Sigmoid colon (tissue), 6 donors: ENCODE measurements at regions not wholly inside any gene's neighbourhood (a gene's known extent, or its start where the extent isn't known, plus 50 kb on each side); places are given as distances from the start of the nearest gene placed in this dataset.
"Not testable (repeated sequence)": the region's sequence is repeated elsewhere in the genome, so short reads cannot be mapped to it uniquely, and the experiment has no call there.

Experiments used
- DNase-seq: peaks from one replicate; pipeline ENCODE4 v3.0.0-alpha.2; 2019
- H3K27ac ChIP-seq, 4 donors: fragments of 200-600 bp; sonication (generic); one replicate each; pipeline ENCODE4 v1.5.1; 2016 to 2019; ENCODE audit warnings: mild to moderate bottlenecking in 1 of 4
- H3K27me3 ChIP-seq, 3 donors: fragments of 200-600 bp; sonication (generic); one replicate each; pipeline ENCODE4 v1.5.1; 2019; ENCODE audit warnings: mild to moderate bottlenecking in 1 of 3
- H3K36me3 ChIP-seq, 4 donors: fragments of 200-600 bp; sonication (generic); one replicate each; pipeline ENCODE4 v1.5.1; 2016 to 2019
- H3K4me1 ChIP-seq, 4 donors: fragments of 200-600 bp; sonication (generic); one replicate each; pipeline ENCODE4 v1.5.1; 2017 to 2019
- H3K4me3 ChIP-seq, 4 donors: fragments of 200-600 bp; sonication (generic); one replicate each; pipeline ENCODE4 v1.5.1; 2017 to 2019; ENCODE audit warnings: mild to moderate bottlenecking in 2 of 4, moderate library complexity in 1 of 4
- H3K9me3 ChIP-seq, 4 donors: fragments of 200-600 bp in 3 of 4; sonication (generic) in 3 of 4; one replicate each; pipeline versions ENCODE4 v1.5.1 to v1.6.1; 2013 to 2019
- EP300 ChIP-seq, 4 donors: sonication (generic); formaldehyde crosslinking; IDR thresholded peaks; one replicate each; pipeline ENCODE4 v1.6.1; 2017; ENCODE audit warnings: antibody characterized with exemption in 4 of 4
- POLR2A ChIP-seq, 2 donors: fragments of 450-650 bp; IDR thresholded peaks; one replicate each; pipeline ENCODE4 v1.6.1; 2016; ENCODE audit warnings: antibody characterized with exemption in 2 of 2, mild to moderate bottlenecking in 2 of 2, moderate library complexity in 2 of 2
- POLR2AphosphoS5 ChIP-seq, 4 donors: sonication (generic); formaldehyde crosslinking; IDR thresholded peaks; one replicate each; pipeline ENCODE4 v1.6.1; 2017; ENCODE audit warnings: antibody characterized with exemption in 4 of 4
- WGBS, 2 donors: extraction: QIAGEN DNeasy Blood & Tissue Kit; methylation state at CpG; one replicate each; pipeline ENCODE4 v1.1.7; 2013; 5-methylcytosine and 5-hydroxymethylcytosine counted together
- intact Hi-C: fragments of 100-400 bp; cut with DNase I; formaldehyde crosslinking; loops from one replicate; pipeline ENCODE4 v1.15.1; 2023
- TF ChIP-seq, protein P1 (sequence below), 4 experiments: fragments of 450-650 bp in 3 of 4; fragments of 200-600 bp in 1 of 4; IDR thresholded peaks; one replicate each; pipeline ENCODE4 v1.5.1; 2016 to 2019; ENCODE audit warnings: antibody characterized with exemption in 4 of 4, mild to moderate bottlenecking in 3 of 4, moderate library complexity in 2 of 4
- donor health status: healthy with polysubstance abuse.
- donor health status: healthy.

DNA sequence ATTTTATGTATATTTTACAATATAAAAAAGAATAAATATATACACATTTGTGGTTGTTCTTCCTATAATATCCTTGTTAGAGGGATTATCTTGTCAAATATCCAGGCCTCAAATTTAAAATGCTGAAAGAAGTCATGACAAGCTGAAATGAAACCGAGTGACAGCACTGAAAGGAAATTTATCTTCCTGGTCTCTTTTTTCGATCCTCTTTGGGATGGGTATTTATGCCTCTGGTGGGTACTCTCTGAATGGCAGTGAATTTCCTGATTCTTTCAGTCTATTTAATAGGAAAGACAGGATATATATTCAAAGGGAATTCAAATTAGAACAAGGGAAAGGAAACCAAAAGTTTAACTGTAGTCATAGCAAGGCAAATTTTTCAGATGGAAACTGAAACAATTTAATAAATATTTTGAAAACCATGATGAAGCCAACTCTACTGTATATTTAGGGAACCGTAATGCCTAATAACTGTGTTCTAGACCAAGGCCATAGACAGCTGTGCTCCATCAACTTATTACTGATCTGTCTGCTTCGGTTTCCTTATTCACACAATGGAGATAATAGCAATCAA, 97.9 kb downstream of the DLEU7 start:
- no peak overlapping the region for H3K27ac ChIP-seq
- intact Hi-C loops: no loop called here
- no peak for DNase-seq
- H3K4me3 ChIP-seq: no peak overlapping the region
- no peaks in the 10 kb centered on the region for H3K36me3 ChIP-seq
- TF ChIP-seq, protein P1, sequence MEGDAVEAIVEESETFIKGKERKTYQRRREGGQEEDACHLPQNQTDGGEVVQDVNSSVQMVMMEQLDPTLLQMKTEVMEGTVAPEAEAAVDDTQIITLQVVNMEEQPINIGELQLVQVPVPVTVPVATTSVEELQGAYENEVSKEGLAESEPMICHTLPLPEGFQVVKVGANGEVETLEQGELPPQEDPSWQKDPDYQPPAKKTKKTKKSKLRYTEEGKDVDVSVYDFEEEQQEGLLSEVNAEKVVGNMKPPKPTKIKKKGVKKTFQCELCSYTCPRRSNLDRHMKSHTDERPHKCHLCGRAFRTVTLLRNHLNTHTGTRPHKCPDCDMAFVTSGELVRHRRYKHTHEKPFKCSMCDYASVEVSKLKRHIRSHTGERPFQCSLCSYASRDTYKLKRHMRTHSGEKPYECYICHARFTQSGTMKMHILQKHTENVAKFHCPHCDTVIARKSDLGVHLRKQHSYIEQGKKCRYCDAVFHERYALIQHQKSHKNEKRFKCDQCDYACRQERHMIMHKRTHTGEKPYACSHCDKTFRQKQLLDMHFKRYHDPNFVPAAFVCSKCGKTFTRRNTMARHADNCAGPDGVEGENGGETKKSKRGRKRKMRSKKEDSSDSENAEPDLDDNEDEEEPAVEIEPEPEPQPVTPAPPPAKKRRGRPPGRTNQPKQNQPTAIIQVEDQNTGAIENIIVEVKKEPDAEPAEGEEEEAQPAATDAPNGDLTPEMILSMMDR (IDR thresholded peaks at IDR 0.05): no peak
- no peak for TF ChIP-seq EP300 (IDR thresholded peaks at IDR 0.05)
- WGBS, 2 donors: 79 to 83% methylated on average over 4 of the region's 4 CpGs
- H3K4me1 ChIP-seq: no peaks in the 10 kb centered on the region
- peaks cover 0 to 5% (median 0%) of the 10 kb centered on the region in 4 donors for H3K9me3 ChIP-seq
- no peaks in the 10 kb centered on the region for H3K27me3 ChIP-seq

DNA sequence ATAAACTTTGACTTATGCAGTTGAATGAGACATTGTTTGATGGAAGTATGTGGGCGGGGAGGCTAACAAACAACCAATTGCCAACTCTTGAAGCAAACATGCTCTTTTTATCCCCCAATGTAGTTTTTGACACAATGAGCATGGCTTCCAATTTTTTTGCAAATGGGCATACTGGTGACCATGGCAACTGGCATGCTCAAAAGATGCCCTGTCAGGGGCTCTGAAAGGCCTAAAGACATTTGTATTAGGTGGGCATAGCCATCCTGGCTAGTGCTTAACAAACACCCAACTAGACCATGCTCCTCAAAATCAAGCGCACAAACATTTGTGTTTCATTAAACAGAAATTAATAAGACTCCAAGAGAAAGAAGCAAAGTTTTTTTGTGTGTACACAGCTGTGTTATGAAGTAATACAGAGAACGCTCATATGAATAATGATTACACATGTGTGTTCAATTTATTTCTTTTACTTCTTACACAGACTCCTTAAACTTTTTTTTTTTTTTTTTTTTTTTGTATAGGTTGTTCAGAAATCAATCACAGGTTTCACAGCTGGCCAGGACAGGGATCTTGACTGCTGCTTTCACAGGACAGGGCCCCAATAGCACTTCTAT, 95.6 kb downstream of the DLEU7 start:
- peaks cover 0 to 5% (median 0%) of the 10 kb centered on the region in 4 donors for H3K9me3 ChIP-seq
- no peak overlapping the region for H3K4me3 ChIP-seq
- H3K4me1 ChIP-seq: no peaks in the 10 kb centered on the region
- H3K36me3 ChIP-seq: no peaks in the 10 kb centered on the region
- DNase-seq: no peak
- 60 to 79% methylated on average over 3 of the region's 3 CpGs for WGBS, 2 donors
- H3K27ac ChIP-seq: no peak overlapping the region
- no peaks in the 10 kb centered on the region for H3K27me3 ChIP-seq
- TF ChIP-seq, protein P1 (IDR thresholded peaks at IDR 0.05): no peak
- TF ChIP-seq EP300 (IDR thresholded peaks at IDR 0.05) (no peak), POLR2AphosphoS5 (IDR thresholded peaks at IDR 0.05) (no peak), POLR2A (IDR thresholded peaks at IDR 0.05) (no peak)
- intact Hi-C loops: no loop called here

DNA sequence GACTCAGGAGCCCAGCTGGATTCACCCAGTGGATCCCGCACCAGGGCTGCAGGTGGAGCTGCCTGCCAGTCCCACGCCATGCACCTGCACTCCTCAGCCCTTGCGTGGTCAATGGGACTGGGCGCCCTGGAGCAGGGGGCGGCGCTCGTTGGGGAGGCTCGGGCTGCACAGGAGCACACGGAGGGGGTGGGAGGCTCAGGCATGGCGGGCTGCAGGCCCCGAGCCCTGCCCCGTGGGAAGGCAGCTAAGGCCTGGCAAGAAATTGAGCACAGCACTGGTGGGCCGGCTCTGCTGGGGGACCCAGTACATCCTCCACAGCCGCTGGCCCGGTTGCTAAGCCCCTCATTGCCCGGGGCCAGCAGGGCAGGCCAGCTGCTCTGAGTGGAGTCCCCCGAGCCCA, 90.3 kb downstream of the DLEU7 start:
- intact Hi-C loops: not testable (repeated sequence)
- 81 to 91% methylated on average over 17 of the region's 17 CpGs for WGBS, 2 donors

DNA sequence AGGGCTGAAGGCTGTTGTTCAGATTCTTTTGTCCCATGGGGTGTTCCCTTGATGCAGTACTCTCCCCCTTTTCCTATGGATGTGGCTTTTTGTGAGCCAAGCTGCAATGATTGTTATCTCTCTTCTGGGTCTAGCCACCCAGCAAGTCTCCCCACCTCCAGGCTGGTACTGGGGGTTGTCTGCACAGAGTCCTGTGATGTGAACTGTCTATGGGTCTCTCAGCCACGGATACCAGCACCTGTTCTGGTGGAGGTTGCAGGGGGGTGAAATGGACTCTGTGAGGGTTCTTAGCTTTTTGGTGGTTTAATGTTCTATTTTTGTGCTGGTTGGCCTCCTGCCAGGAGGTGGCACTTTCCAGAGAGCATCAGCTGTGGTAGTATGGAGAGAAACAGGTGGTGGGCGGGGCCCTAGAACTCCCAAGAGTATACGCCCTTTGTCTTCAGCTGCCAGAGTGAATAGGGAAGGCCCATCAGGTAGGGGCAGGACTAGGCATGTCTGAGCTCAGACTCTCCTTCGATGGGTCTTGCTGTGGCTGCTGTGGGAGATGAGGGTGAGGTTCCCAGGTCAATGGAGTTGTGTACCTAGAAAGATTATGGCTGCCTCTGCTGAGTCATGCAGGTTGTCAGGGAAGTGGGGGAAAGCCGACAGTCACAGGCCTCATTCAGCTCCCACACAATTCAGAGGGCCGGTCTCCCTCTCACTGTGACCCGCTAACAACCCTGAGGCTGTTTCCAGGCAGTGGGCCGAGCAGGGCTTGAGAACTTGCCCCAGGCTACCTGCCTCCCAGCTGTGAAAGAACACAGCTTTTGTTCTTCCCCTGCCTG, 87.4 kb downstream of the DLEU7 start:
- H3K27ac ChIP-seq, intact Hi-C loops, H3K36me3 ChIP-seq, H3K9me3 ChIP-seq, H3K4me3 ChIP-seq, DNase-seq, H3K4me1 ChIP-seq, H3K27me3 ChIP-seq: not testable (repeated sequence)
- WGBS, 2 donors: 66 to 78% methylated on average over 8 of the region's 8 CpGs

More for the DNA sequence above, 90.3 kb downstream of the DLEU7 start:
- not testable (repeated sequence) for H3K4me1 ChIP-seq, H3K27ac ChIP-seq, H3K4me3 ChIP-seq, H3K36me3 ChIP-seq, H3K9me3 ChIP-seq, H3K27me3 ChIP-seq, DNase-seq

DNA sequence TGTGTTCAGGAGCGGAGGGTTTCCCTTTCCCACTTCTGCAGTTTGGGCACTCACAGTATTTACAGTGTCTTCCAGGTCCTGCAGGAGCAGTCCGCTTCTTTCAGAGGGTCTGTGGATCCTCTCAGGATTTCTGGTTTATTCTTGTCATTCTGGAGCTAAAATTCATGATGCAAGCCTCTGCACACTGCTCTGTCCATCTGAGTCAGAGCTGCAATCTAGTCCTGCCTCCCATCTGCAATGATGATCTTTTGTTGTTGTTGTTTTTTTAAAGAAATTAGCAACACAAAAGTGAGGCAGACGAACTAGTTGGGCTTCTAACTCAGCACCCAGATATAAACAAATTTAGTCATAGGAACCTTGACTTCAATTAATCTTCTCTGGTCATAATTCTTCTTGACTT, 86.5 kb downstream of the DLEU7 start:
- DNase-seq: no peak
- Histone ChIP-seq H3K27me3 (no peaks in the 10 kb centered on the region), H3K4me3 (no peak overlapping the region), H3K4me1 (no peaks in the 10 kb centered on the region), H3K36me3 (no peaks in the 10 kb centered on the region), H3K9me3 (no peaks in the 10 kb centered on the region), H3K27ac (no peak overlapping the region)
- 82 to 85% methylated on average over 3 of the region's 3 CpGs for WGBS, 2 donors
- intact Hi-C loops: no loop called here
- TF ChIP-seq, protein P1 (IDR thresholded peaks at IDR 0.05): no peak
- TF ChIP-seq POLR2A (IDR thresholded peaks at IDR 0.05) (no peak), POLR2AphosphoS5 (IDR thresholded peaks at IDR 0.05) (no peak), EP300 (IDR thresholded peaks at IDR 0.05) (no peak)
